ENCODE measurements at regions not wholly inside any gene's neighbourhood (a gene's known extent, or its start where the extent isn't known, plus 50 kb on each side); places are given as distances from the start of the nearest gene placed in this dataset.
A peak's percentile ranks its signal among the peaks of the same experiment; 100 is the strongest.

GRCh38 chr2:2942225-2942624, 435.4 kb downstream of the EIPR1 start:
- BruUV-seq (replicated peaks) = no TSS peak
- in situ Hi-C loops (cut with MboI) (no loop called here), intact Hi-C loops (cut with micrococcal nuclease) (no loop called here)
- H3K4me2 ChIP-seq (ENCODE audit: insufficient read depth, low read length) = no peak overlapping the region
- no peak for FAIRE-seq
- peaks cover 3% of the 10 kb centered on the region for H3K9me1 ChIP-seq (ENCODE audit: control insufficient read depth, insufficient read depth, low read length)
- H3K27me3 ChIP-seq (ENCODE audit: control insufficient read depth in 2 of 2, insufficient read depth in 2 of 2, low read length in 2 of 2) = peaks cover 6 to 46% of the 10 kb centered on the region in 2 experiments; a peak in 4 of 5 replicates
- H2AFZ ChIP-seq (ENCODE audit: low read depth, low read length) = no peak overlapping the region
- H3K27ac ChIP-seq (ENCODE audit: extremely low read depth, low read depth, low read length) = no peak overlapping the region
- POLR2A ChIA-PET = no interaction called here
- no peaks in the 10 kb centered on the region for H3K4me1 ChIP-seq (replicated peaks in 1 of 2; ENCODE audit: control insufficient read depth in 2 of 2, insufficient read depth in 2 of 2, low read length in 2 of 2)
- H3K9me3 ChIP-seq (replicated peaks; ENCODE audit: control insufficient read depth, insufficient read depth, low read depth, low read length) = no peaks in the 10 kb centered on the region
- H3K9ac ChIP-seq (ENCODE audit: insufficient read depth in 1 of 2, low read depth in 2 of 2, low read length in 2 of 2) = no peak overlapping the region
- H4K20me1 ChIP-seq (replicated peaks; ENCODE audit: control insufficient read depth, insufficient read depth, low read length) = no peaks in the 10 kb centered on the region; the same call in 1 of the 2 replicates
- H3K79me2 ChIP-seq (ENCODE audit: control insufficient read depth, insufficient read depth, low read length) = no peaks in the 10 kb centered on the region
- CTCF ChIA-PET (ENCODE audit: low intra/inter-chr PET ratio) = no interaction called here
- H3K4me3 ChIP-seq = no peak overlapping the region
- ATAC-seq = no peak
- WGBS (ENCODE audit: insufficient coverage, low coverage, missing lambda C conversion rate) = 0% methylated on average over 5 of the region's 5 CpGs
- no peak for DNase-seq (ENCODE audit: extremely low read depth in 1 of 4, low spot score in 3 of 4)
- H3K36me3 ChIP-seq (ENCODE audit: control insufficient read depth, insufficient read depth, low read length) = no peaks in the 10 kb centered on the region
- TF ChIP-seq NFIX (CRISPR knock-in tag; IDR thresholded peaks at IDR 0.05; ENCODE audit: low read depth) (peak; percentile 68), SP2 (IDR thresholded peaks at IDR 0.05; ENCODE audit: extremely low read depth, low read depth, low read length, poor library complexity, severe bottlenecking) (no peak), NFIC (IDR thresholded peaks at IDR 0.05) (peak; percentile 78), POLR2A (conservative IDR thresholded peaks at IDR 0.05) (no peak), SREBF2 (CRISPR knock-in tag; IDR thresholded peaks at IDR 0.05) (no peak)

GRCh38 chr2:2941205-2941604, 436.4 kb downstream of the EIPR1 start:
- ChIA-PET CTCF (ENCODE audit: low intra/inter-chr PET ratio) (no interaction called here), POLR2A (interaction anchor here (0.6 to 0.9 kb wide), 2 partner anchors 11 to 214 kb away, joined by 3 to 4 read pairs; no protein-coding TSS in a partner anchor)
- 4% methylated on average over 15 of the region's 15 CpGs for WGBS (ENCODE audit: insufficient coverage, low coverage, missing lambda C conversion rate)
- H3K27me3 ChIP-seq (ENCODE audit: control insufficient read depth in 2 of 2, insufficient read depth in 2 of 2, low read length in 2 of 2) = peaks cover 6 to 56% of the 10 kb centered on the region in 2 experiments; a peak in 4 of 5 replicates
- H3K27ac ChIP-seq (ENCODE audit: extremely low read depth, low read depth, low read length) = no peak overlapping the region
- ATAC-seq = peak; percentile 29; the same call in 1 of the 3 replicates
- TF ChIP-seq ZNF589 (CRISPR knock-in tag; IDR thresholded peaks at IDR 0.05; ENCODE audit: low read depth) (no peak), PKNOX1 (IDR thresholded peaks at IDR 0.05) (peak; percentile 74), PBX2 (CRISPR knock-in tag; IDR thresholded peaks at IDR 0.05; ENCODE audit: low read depth) (no peak), PBX2 (tag; conservative IDR thresholded peaks at IDR 0.05; ENCODE audit: low read depth) (0 out of 2 replicates have a peak, but pooled peaks have one; percentile 39), MEIS2 (IDR thresholded peaks at IDR 0.05; ENCODE audit: partially characterized antibody) (peak; percentile 81)
- H3K36me3 ChIP-seq (ENCODE audit: control insufficient read depth, insufficient read depth, low read length) = no peaks in the 10 kb centered on the region
- H2AFZ ChIP-seq (ENCODE audit: low read depth, low read length) = no peak overlapping the region
- FAIRE-seq = no peak
- in situ Hi-C loops (cut with MboI) (no loop called here), intact Hi-C loops (cut with micrococcal nuclease) (no loop called here)
- peak in 1 of 4 experiments; percentile 6 for DNase-seq (ENCODE audit: extremely low read depth in 1 of 4, low spot score in 3 of 4)
- H4K20me1 ChIP-seq (replicated peaks; ENCODE audit: control insufficient read depth, insufficient read depth, low read length) = no peaks in the 10 kb centered on the region; the same call in 1 of the 2 replicates
- H3K4me1 ChIP-seq (replicated peaks in 1 of 2; ENCODE audit: control insufficient read depth in 2 of 2, insufficient read depth in 2 of 2, low read length in 2 of 2) = no peaks in the 10 kb centered on the region
- H3K4me3 ChIP-seq = no peak overlapping the region
- no peaks in the 10 kb centered on the region for H3K9me3 ChIP-seq (replicated peaks; ENCODE audit: control insufficient read depth, insufficient read depth, low read depth, low read length)
- no peak overlapping the region for H3K9ac ChIP-seq (ENCODE audit: insufficient read depth in 1 of 2, low read depth in 2 of 2, low read length in 2 of 2)
- BruUV-seq (replicated peaks) = no TSS peak
- H3K9me1 ChIP-seq (ENCODE audit: control insufficient read depth, insufficient read depth, low read length) = peaks cover 3% of the 10 kb centered on the region
- no peaks in the 10 kb centered on the region for H3K79me2 ChIP-seq (ENCODE audit: control insufficient read depth, insufficient read depth, low read length)
- H3K4me2 ChIP-seq (ENCODE audit: insufficient read depth, low read length) = no peak overlapping the region

Data from K562 (cell line).